Stimulated activated CD4-positive, alpha-beta T cell treated with anti-CD3 and anti-CD28 coated beads, Interleukin-12 subunit alpha, Interleukin-12 subunit beta, amount 100 ng/mL, for 48 hours (primary cell): ENCODE measurements at regions not wholly inside any gene's neighbourhood (a gene's known extent, or its start where the extent isn't known, plus 50 kb on each side); places are given as distances from the start of the nearest gene placed in this dataset.
"Not testable (repeated sequence)": the region's sequence is repeated elsewhere in the genome, so short reads cannot be mapped to it uniquely, and the experiment has no call there.

Experiments used
- DNase-seq, 3 donors: peaks; one replicate each; pipeline ENCODE4 v3.0.0-alpha.2; 2020; ENCODE audit warnings: low read depth in 2 of 3, low spot score in 1 of 3

- no peak for DNase-seq
These were observed 631.8 kb downstream of the TMTC2 start for GRCh38 chr12:83318386-83319098.

GRCh38 chr12:83317595-83317994 is 630.9 kb downstream of the TMTC2 start:
- no peak for DNase-seq

- DNase-seq: no peak
These were observed 627.1 kb downstream of the TMTC2 start for GRCh38 chr12:83313827-83314226.

GRCh38 chr12:83313322-83313721 is 626.6 kb downstream of the TMTC2 start:
- DNase-seq: no peak

- no peak for DNase-seq
These were observed 590.2 kb downstream of the TMTC2 start for GRCh38 chr12:83276904-83277303.

- no peak for DNase-seq
These were observed 584.5 kb downstream of the TMTC2 start for GRCh38 chr12:83271201-83271600.

GRCh38 chr12:83265808-83266207 is 579.1 kb downstream of the TMTC2 start:
- DNase-seq: no peak

- DNase-seq: no peak
These were observed 575.3 kb downstream of the TMTC2 start for GRCh38 chr12:83261998-83262397.

- DNase-seq: not testable (repeated sequence)
These were observed 573.4 kb downstream of the TMTC2 start for GRCh38 chr12:83260126-83260525.

GRCh38 chr12:83257726-83258125 is 571.0 kb downstream of the TMTC2 start:
- no peak for DNase-seq

GRCh38 chr12:83256562-83256961 is 569.9 kb downstream of the TMTC2 start:
- DNase-seq: no peak

GRCh38 chr12:83250866-83251265 is 564.2 kb downstream of the TMTC2 start:
- DNase-seq: no peak

- no peak for DNase-seq
These were observed 558.5 kb downstream of the TMTC2 start for GRCh38 chr12:83245156-83245555.

- no peak for DNase-seq
These were observed 557.3 kb downstream of the TMTC2 start for GRCh38 chr12:83244001-83244400.

GRCh38 chr12:83233987-83234386 is 547.3 kb downstream of the TMTC2 start:
- DNase-seq: not testable (repeated sequence)

- not testable (repeated sequence) for DNase-seq
These were observed 540.3 kb downstream of the TMTC2 start for GRCh38 chr12:83226960-83227359.

- no peak for DNase-seq
These were observed 539.1 kb downstream of the TMTC2 start for GRCh38 chr12:83225806-83226205.

GRCh38 chr12:83224012-83224411 is 537.3 kb downstream of the TMTC2 start:
- no peak for DNase-seq

GRCh38 chr12:83220774-83221173 is 534.1 kb downstream of the TMTC2 start:
- no peak for DNase-seq

- no peak for DNase-seq
These were observed 529.5 kb downstream of the TMTC2 start for GRCh38 chr12:83216230-83216629.

- DNase-seq: no peak
These were observed 527.5 kb downstream of the TMTC2 start for GRCh38 chr12:83214185-83214584.

GRCh38 chr12:83210933-83211332 is 524.2 kb downstream of the TMTC2 start:
- no peak for DNase-seq

GRCh38 chr12:83199069-83199468 is 512.4 kb downstream of the TMTC2 start:
- no peak for DNase-seq
